ENCODE measurements at regions not wholly inside any gene's neighbourhood (a gene's known extent, or its start where the extent isn't known, plus 50 kb on each side); places are given as distances from the start of the nearest gene placed in this dataset.

DNA sequence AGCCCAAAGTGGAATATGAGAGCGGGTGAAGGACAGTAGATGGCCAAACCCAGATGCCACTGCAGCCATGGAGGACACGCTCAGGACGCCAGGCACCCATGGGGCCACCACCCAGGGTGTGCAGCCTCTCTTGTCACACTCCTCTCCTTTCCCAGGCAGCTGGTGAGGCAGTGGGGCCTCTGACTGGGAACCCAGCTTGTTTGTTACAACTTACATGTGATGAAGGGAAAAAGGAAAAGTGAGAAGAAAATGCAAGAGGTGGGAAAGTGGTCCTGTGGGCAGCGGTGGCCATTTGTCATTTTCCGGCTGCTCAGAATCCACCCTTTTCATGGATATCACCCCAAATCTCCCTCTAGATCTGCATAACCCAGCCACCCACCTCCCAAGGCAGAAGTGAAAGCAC is 62.7 kb upstream of the UNC5A start:
- H3K9me3 ChIP-seq (ENCODE audit: control insufficient read depth, low read depth, low read length), result no peaks in the 10 kb centered on the region
- FAIRE-seq (no peak), DNase-seq (ENCODE audit: low read depth, low spot score) (no peak)
- H4K20me1 ChIP-seq (ENCODE audit: control insufficient read depth, extremely low read depth, insufficient read depth, low read length), result no peaks in the 10 kb centered on the region
- no peak overlapping the region for H3K4me2 ChIP-seq (ENCODE audit: control insufficient read depth, extremely low read depth, insufficient read depth, low read depth, low read length)
- peaks cover 44% of the 10 kb centered on the region for H3K27me3 ChIP-seq (ENCODE audit: control insufficient read depth, extremely low read depth, insufficient read depth, low read length)
- H3K79me2 ChIP-seq (ENCODE audit: control insufficient read depth, insufficient read depth, low read length), result no peaks in the 10 kb centered on the region
- dilution Hi-C loops (cut with MboI; ENCODE audit: extremely low pct_ligation_motif_present, low sequenced_read_pairs), result no loop called here
- no peak overlapping the region for H3K9ac ChIP-seq (ENCODE audit: control insufficient read depth, extremely low read depth, insufficient read depth, low read length)
- H3K27ac ChIP-seq (ENCODE audit: control insufficient read depth, insufficient read depth, low read length), result no peak overlapping the region
- H3K4me3 ChIP-seq (ENCODE audit: control insufficient read depth in 2 of 3, extremely low read depth in 1 of 3, insufficient read depth in 2 of 3, low read depth in 1 of 3, low read length in 3 of 3), result no peak overlapping the region
- H3K9me1 ChIP-seq (ENCODE audit: control insufficient read depth, extremely low read depth, insufficient read depth, low read length), result no peaks in the 10 kb centered on the region
- no peak for TF ChIP-seq EZH2 (IDR thresholded peaks at IDR 0.05; ENCODE audit: low read length)
- TF ChIP-seq, protein P1, sequence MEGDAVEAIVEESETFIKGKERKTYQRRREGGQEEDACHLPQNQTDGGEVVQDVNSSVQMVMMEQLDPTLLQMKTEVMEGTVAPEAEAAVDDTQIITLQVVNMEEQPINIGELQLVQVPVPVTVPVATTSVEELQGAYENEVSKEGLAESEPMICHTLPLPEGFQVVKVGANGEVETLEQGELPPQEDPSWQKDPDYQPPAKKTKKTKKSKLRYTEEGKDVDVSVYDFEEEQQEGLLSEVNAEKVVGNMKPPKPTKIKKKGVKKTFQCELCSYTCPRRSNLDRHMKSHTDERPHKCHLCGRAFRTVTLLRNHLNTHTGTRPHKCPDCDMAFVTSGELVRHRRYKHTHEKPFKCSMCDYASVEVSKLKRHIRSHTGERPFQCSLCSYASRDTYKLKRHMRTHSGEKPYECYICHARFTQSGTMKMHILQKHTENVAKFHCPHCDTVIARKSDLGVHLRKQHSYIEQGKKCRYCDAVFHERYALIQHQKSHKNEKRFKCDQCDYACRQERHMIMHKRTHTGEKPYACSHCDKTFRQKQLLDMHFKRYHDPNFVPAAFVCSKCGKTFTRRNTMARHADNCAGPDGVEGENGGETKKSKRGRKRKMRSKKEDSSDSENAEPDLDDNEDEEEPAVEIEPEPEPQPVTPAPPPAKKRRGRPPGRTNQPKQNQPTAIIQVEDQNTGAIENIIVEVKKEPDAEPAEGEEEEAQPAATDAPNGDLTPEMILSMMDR (optimal IDR thresholded peaks at IDR 0.05 in 1 of 3, IDR thresholded peaks at IDR 0.05 in 1 of 3, conservative IDR thresholded peaks at IDR 0.05 in 1 of 3; ENCODE audit: extremely low read depth in 1 of 3, insufficient read depth in 2 of 3, low read length in 3 of 3), result no peak
- no peaks in the 10 kb centered on the region for H3K36me3 ChIP-seq (ENCODE audit: control insufficient read depth in 2 of 2, extremely low read depth in 1 of 2, insufficient read depth in 2 of 2, low read length in 2 of 2)
- no peak overlapping the region for H2AFZ ChIP-seq (ENCODE audit: control insufficient read depth, low read length)
- no peaks in the 10 kb centered on the region for H3K4me1 ChIP-seq (ENCODE audit: control insufficient read depth, extremely low read depth, insufficient read depth, low read length)

DNA sequence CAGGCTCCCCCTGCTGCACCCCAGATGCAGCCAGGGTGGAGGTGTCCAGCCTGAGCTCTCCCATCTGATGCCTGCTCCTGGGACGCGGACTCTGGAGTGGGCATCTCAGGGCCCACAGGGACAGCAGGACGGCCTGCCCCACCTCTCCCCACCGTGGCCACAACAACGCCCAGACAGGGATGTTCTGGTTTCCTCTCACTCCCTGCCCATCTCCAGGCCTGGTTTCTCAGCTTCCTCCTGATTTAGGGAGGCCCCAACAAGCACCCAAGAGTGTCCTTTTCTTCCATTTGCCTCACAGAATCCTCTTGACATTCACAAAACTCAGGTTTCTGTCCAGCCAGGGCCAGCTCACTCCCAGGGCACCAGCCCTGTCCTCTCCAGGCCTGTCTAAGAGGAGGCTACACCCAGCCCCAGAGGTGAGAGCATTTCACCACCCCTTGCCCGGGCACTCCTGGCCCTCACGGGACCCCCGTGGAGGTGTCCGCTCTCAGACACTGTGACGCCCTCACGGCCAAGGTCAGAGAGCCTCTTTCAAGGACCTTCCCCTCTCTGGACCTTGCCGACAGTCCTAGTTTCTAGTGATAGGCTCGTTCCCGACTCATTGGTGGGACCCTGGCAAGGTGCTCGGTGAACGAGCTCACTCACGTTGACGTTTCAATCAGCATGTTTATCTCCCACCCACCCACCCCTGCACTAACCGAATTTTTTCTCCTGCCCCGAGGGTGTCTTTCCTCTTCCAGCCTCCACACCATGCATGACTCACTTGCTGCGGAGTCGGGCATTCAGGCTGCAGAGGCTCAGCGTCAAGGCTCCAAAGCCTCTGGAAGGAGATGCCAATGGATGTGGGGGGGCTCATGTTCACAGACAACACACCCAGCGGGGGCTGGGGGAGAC is 62.0 kb upstream of the UNC5A start:
- H3K9me3 ChIP-seq (ENCODE audit: control insufficient read depth, low read depth, low read length), result no peaks in the 10 kb centered on the region
- dilution Hi-C loops (cut with MboI; ENCODE audit: extremely low pct_ligation_motif_present, low sequenced_read_pairs), result no loop called here
- no peak overlapping the region for H3K4me2 ChIP-seq (ENCODE audit: control insufficient read depth, extremely low read depth, insufficient read depth, low read depth, low read length)
- H3K4me3 ChIP-seq (ENCODE audit: control insufficient read depth in 2 of 3, extremely low read depth in 1 of 3, insufficient read depth in 2 of 3, low read depth in 1 of 3, low read length in 3 of 3), result no peak overlapping the region
- no peak for TF ChIP-seq EZH2 (IDR thresholded peaks at IDR 0.05; ENCODE audit: low read length)
- TF ChIP-seq, protein P1 (optimal IDR thresholded peaks at IDR 0.05 in 1 of 3, IDR thresholded peaks at IDR 0.05 in 1 of 3, conservative IDR thresholded peaks at IDR 0.05 in 1 of 3; ENCODE audit: extremely low read depth in 1 of 3, insufficient read depth in 2 of 3, low read length in 3 of 3), result no peak
- no peak overlapping the region for H3K9ac ChIP-seq (ENCODE audit: control insufficient read depth, extremely low read depth, insufficient read depth, low read length)
- DNase-seq (ENCODE audit: low read depth, low spot score) (no peak), FAIRE-seq (no peak)
- H4K20me1 ChIP-seq (ENCODE audit: control insufficient read depth, extremely low read depth, insufficient read depth, low read length), result no peaks in the 10 kb centered on the region
- no peak overlapping the region for H2AFZ ChIP-seq (ENCODE audit: control insufficient read depth, low read length)
- no peaks in the 10 kb centered on the region for H3K36me3 ChIP-seq (ENCODE audit: control insufficient read depth in 2 of 2, extremely low read depth in 1 of 2, insufficient read depth in 2 of 2, low read length in 2 of 2)
- H3K9me1 ChIP-seq (ENCODE audit: control insufficient read depth, extremely low read depth, insufficient read depth, low read length), result no peaks in the 10 kb centered on the region
- no peak overlapping the region for H3K27ac ChIP-seq (ENCODE audit: control insufficient read depth, insufficient read depth, low read length)
- H3K4me1 ChIP-seq (ENCODE audit: control insufficient read depth, extremely low read depth, insufficient read depth, low read length), result no peaks in the 10 kb centered on the region
- H3K79me2 ChIP-seq (ENCODE audit: control insufficient read depth, insufficient read depth, low read length), result no peaks in the 10 kb centered on the region
- H3K27me3 ChIP-seq (ENCODE audit: control insufficient read depth, extremely low read depth, insufficient read depth, low read length), result peaks cover 39% of the 10 kb centered on the region

Measured in keratinocyte (primary cell).